ENCODE measurements at regions not wholly inside any gene's neighbourhood (a gene's known extent, or its start where the extent isn't known, plus 50 kb on each side); places are given as distances from the start of the nearest gene placed in this dataset.

- no peak for DNase-seq (ENCODE audit: insufficient read length, low spot score)
- no peak for TF ChIP-seq POLR2A (IDR thresholded peaks at IDR 0.05; ENCODE audit: low read depth, low read length)
- no peak for TF ChIP-seq PAX5 (IDR thresholded peaks at IDR 0.05; ENCODE audit: insufficient read depth, low read length, severe bottlenecking)
- TF ChIP-seq POLR2AphosphoS5 (IDR thresholded peaks at IDR 0.05; ENCODE audit: low read depth, low read length), result no peak
- TF ChIP-seq POU2F2 (IDR thresholded peaks at IDR 0.05; ENCODE audit: low read depth, low read length), result no peak
- TF ChIP-seq SPI1 (IDR thresholded peaks at IDR 0.05; ENCODE audit: low read depth, low read length), result no peak
- TF ChIP-seq TAF1 (IDR thresholded peaks at IDR 0.05; ENCODE audit: low read depth, low read length), result no peak
- no peak for FAIRE-seq
These were observed 155.1 kb downstream of the LPIN1 start for GRCh38 chr2:11901351-11902069.

GRCh38 chr2:11903085-11903606 is 156.7 kb downstream of the LPIN1 start:
- FAIRE-seq, result no peak
- no peak for TF ChIP-seq PAX5 (IDR thresholded peaks at IDR 0.05; ENCODE audit: insufficient read depth, low read length, severe bottlenecking)
- TF ChIP-seq TAF1 (IDR thresholded peaks at IDR 0.05; ENCODE audit: low read depth, low read length), result no peak
- no peak for TF ChIP-seq SPI1 (IDR thresholded peaks at IDR 0.05; ENCODE audit: low read depth, low read length)
- TF ChIP-seq POLR2A (IDR thresholded peaks at IDR 0.05; ENCODE audit: low read depth, low read length), result no peak
- TF ChIP-seq POLR2AphosphoS5 (IDR thresholded peaks at IDR 0.05; ENCODE audit: low read depth, low read length), result no peak
- TF ChIP-seq POU2F2 (IDR thresholded peaks at IDR 0.05; ENCODE audit: low read depth, low read length), result no peak
- DNase-seq (ENCODE audit: insufficient read length, low spot score), result no peak

GRCh38 chr2:11904029-11904428 is 157.6 kb downstream of the LPIN1 start:
- 0 out of 2 replicates have a peak, but pooled peaks have one; percentile 19 for TF ChIP-seq SPI1 (IDR thresholded peaks at IDR 0.05; ENCODE audit: low read depth, low read length)
- TF ChIP-seq TAF1 (IDR thresholded peaks at IDR 0.05; ENCODE audit: low read depth, low read length), result no peak
- no peak for TF ChIP-seq PAX5 (IDR thresholded peaks at IDR 0.05; ENCODE audit: insufficient read depth, low read length, severe bottlenecking)
- FAIRE-seq (peak; percentile 51), DNase-seq (ENCODE audit: insufficient read length, low spot score) (peak; percentile 41)

GRCh38 chr2:11904941-11905340 is 158.5 kb downstream of the LPIN1 start:
- DNase-seq (ENCODE audit: insufficient read length, low spot score) (no peak), FAIRE-seq (no peak)
- no peak for TF ChIP-seq SPI1 (IDR thresholded peaks at IDR 0.05; ENCODE audit: low read depth, low read length)

GRCh38 chr2:11907190-11907589 is 160.8 kb downstream of the LPIN1 start:
- FAIRE-seq (no peak), DNase-seq (ENCODE audit: insufficient read length, low spot score) (no peak)
- no peak for TF ChIP-seq TAF1 (IDR thresholded peaks at IDR 0.05; ENCODE audit: low read depth, low read length)
- no peak for TF ChIP-seq POLR2A (IDR thresholded peaks at IDR 0.05; ENCODE audit: low read depth, low read length)
- no peak for TF ChIP-seq POU2F2 (IDR thresholded peaks at IDR 0.05; ENCODE audit: low read depth, low read length)
- TF ChIP-seq SPI1 (IDR thresholded peaks at IDR 0.05; ENCODE audit: low read depth, low read length), result no peak

- no peak for FAIRE-seq
- TF ChIP-seq POU2F2 (IDR thresholded peaks at IDR 0.05; ENCODE audit: low read depth, low read length) (no peak), PAX5 (IDR thresholded peaks at IDR 0.05; ENCODE audit: insufficient read depth, low read length, severe bottlenecking) (no peak), TAF1 (IDR thresholded peaks at IDR 0.05; ENCODE audit: low read depth, low read length) (no peak)
- DNase-seq (ENCODE audit: insufficient read length, low spot score), result no peak
These were observed 164.5 kb downstream of the LPIN1 start for GRCh38 chr2:11910971-11911370.

GRCh38 chr2:11912980-11913379 is 166.5 kb downstream of the LPIN1 start:
- no peak for TF ChIP-seq POLR2AphosphoS5 (IDR thresholded peaks at IDR 0.05; ENCODE audit: low read depth, low read length)
- no peak for TF ChIP-seq PAX5 (IDR thresholded peaks at IDR 0.05; ENCODE audit: insufficient read depth, low read length, severe bottlenecking)
- TF ChIP-seq POU2F2 (IDR thresholded peaks at IDR 0.05; ENCODE audit: low read depth, low read length), result no peak
- no peak for TF ChIP-seq POLR2A (IDR thresholded peaks at IDR 0.05; ENCODE audit: low read depth, low read length)
- no peak for TF ChIP-seq SPI1 (IDR thresholded peaks at IDR 0.05; ENCODE audit: low read depth, low read length)
- no peak for TF ChIP-seq TAF1 (IDR thresholded peaks at IDR 0.05; ENCODE audit: low read depth, low read length)
- no peak for DNase-seq (ENCODE audit: insufficient read length, low spot score)
- no peak for FAIRE-seq

- no peak for DNase-seq (ENCODE audit: insufficient read length, low spot score)
- FAIRE-seq, result no peak
- no peak for TF ChIP-seq POLR2A (IDR thresholded peaks at IDR 0.05; ENCODE audit: low read depth, low read length)
- no peak for TF ChIP-seq POU2F2 (IDR thresholded peaks at IDR 0.05; ENCODE audit: low read depth, low read length)
- TF ChIP-seq SPI1 (IDR thresholded peaks at IDR 0.05; ENCODE audit: low read depth, low read length), result no peak
- TF ChIP-seq POLR2AphosphoS5 (IDR thresholded peaks at IDR 0.05; ENCODE audit: low read depth, low read length), result no peak
- no peak for TF ChIP-seq PAX5 (IDR thresholded peaks at IDR 0.05; ENCODE audit: insufficient read depth, low read length, severe bottlenecking)
- no peak for TF ChIP-seq TAF1 (IDR thresholded peaks at IDR 0.05; ENCODE audit: low read depth, low read length)
These were observed 168.0 kb downstream of the LPIN1 start for GRCh38 chr2:11914455-11914854.

- FAIRE-seq, result no peak
- DNase-seq (ENCODE audit: insufficient read length, low spot score), result no peak
- TF ChIP-seq POU2F2 (IDR thresholded peaks at IDR 0.05; ENCODE audit: low read depth, low read length) (no peak), POLR2AphosphoS5 (IDR thresholded peaks at IDR 0.05; ENCODE audit: low read depth, low read length) (no peak), SPI1 (IDR thresholded peaks at IDR 0.05; ENCODE audit: low read depth, low read length) (no peak), TAF1 (IDR thresholded peaks at IDR 0.05; ENCODE audit: low read depth, low read length) (no peak), POLR2A (IDR thresholded peaks at IDR 0.05; ENCODE audit: low read depth, low read length) (no peak), PAX5 (IDR thresholded peaks at IDR 0.05; ENCODE audit: insufficient read depth, low read length, severe bottlenecking) (no peak)
These were observed 169.2 kb downstream of the LPIN1 start for GRCh38 chr2:11915650-11916049.

GRCh38 chr2:11919953-11920352 is 173.5 kb downstream of the LPIN1 start:
- TF ChIP-seq POLR2A (IDR thresholded peaks at IDR 0.05; ENCODE audit: low read depth, low read length), result no peak
- no peak for TF ChIP-seq POU2F2 (IDR thresholded peaks at IDR 0.05; ENCODE audit: low read depth, low read length)
- no peak for TF ChIP-seq PAX5 (IDR thresholded peaks at IDR 0.05; ENCODE audit: insufficient read depth, low read length, severe bottlenecking)
- no peak for TF ChIP-seq SPI1 (IDR thresholded peaks at IDR 0.05; ENCODE audit: low read depth, low read length)
- FAIRE-seq (no peak), DNase-seq (ENCODE audit: insufficient read length, low spot score) (no peak)
